K562 (cell line): ENCODE measurements at regions not wholly inside any gene's neighbourhood (a gene's known extent, or its start where the extent isn't known, plus 50 kb on each side); places are given as distances from the start of the nearest gene placed in this dataset.

Experiments
- ATAC-seq: fragments of 200-7000 bp; cut with Tn5 transposase; 3 replicates; pipeline ENCODE4 v1.9.1; 2020; ENCODE audit warnings: moderate library complexity
- BruUV-seq: library from RNA; stranded (reverse); fragments of 400-500 nt; replicated peaks from 2 replicates; lab custom pipeline; 2021; lab: Mats Ljungman, UMichigan
- CTCF ChIA-PET: fragments of 300-600 bp; formaldehyde crosslinking; extraction: SDS; loops from one replicate; lab custom pipeline; 2021; ENCODE audit warnings: low intra/inter-chr PET ratio; lab: Yijun Ruan, JAX
- POLR2A ChIA-PET: fragments of 300-600, 350-650 bp; sonication (Branson Sonifier 250); formaldehyde crosslinking; extraction: SDS; loops from one replicate; lab custom pipeline; 2021; ENCODE audit warnings: antibody characterized with exemption, inconsistent platforms; lab: Yijun Ruan, JAX
- DNase-seq, 4 experiments: peaks; one replicate each; pipeline versions ENCODE4 v3.0.0 to v3.0.0-alpha.2; 2011 to 2018; ENCODE audit warnings: low spot score in 3 of 4, mixed read lengths in 3 of 4; ENCODE audit errors: extremely low read depth in 1 of 4
- FAIRE-seq: peaks from 2 replicates; lab custom pipeline; 2011; peaks lifted over from hg19 to GRCh38; lab: Jason Lieb, UNC
- H2AFZ ChIP-seq: 2 replicates; pipeline ENCODE4 v1.6.0; 2011; ENCODE audit warnings: low read depth, low read length, control low read depth, inconsistent platforms
- H3K27ac ChIP-seq: fragments of 200-600 bp; 3 replicates; pipeline ENCODE4 v1.8.0; 2011; ENCODE audit warnings: low read depth, mild to moderate bottlenecking, control low read depth, inconsistent platforms, low read length, moderate library complexity, mixed read lengths; ENCODE audit errors: extremely low read depth
- H3K27me3 ChIP-seq, 2 experiments: fragments of 300-600 bp in 1 of 2; 2 replicates in 1 of 2; 3 replicates in 1 of 2; pipeline versions ENCODE4 v1.6.0 to v1.8.0; 2011; ENCODE audit warnings: inconsistent platforms in 2 of 2, low read length in 2 of 2, mild to moderate bottlenecking in 1 of 2, mixed read lengths in 1 of 2, moderate library complexity in 1 of 2; ENCODE audit not compliant: control insufficient read depth in 2 of 2, insufficient read depth in 2 of 2
- H3K36me3 ChIP-seq: fragments of 300-600 bp; 3 replicates; pipeline ENCODE4 v1.8.0; 2011; ENCODE audit warnings: mild to moderate bottlenecking, low read length, inconsistent platforms; ENCODE audit not compliant: control insufficient read depth, insufficient read depth
- H3K4me1 ChIP-seq, 2 experiments: fragments of 200-600 bp in 1 of 2; replicated peaks in 1 of 2; 2 replicates in 1 of 2; 3 replicates in 1 of 2; pipeline versions ENCODE4 v1.5.1 to v1.8.0; 2011; ENCODE audit warnings: inconsistent platforms in 2 of 2, low read length in 2 of 2, mild to moderate bottlenecking in 1 of 2, mixed read lengths in 1 of 2, moderate library complexity in 1 of 2; ENCODE audit not compliant: control insufficient read depth in 2 of 2, insufficient read depth in 2 of 2
- H3K4me2 ChIP-seq: 2 replicates; pipeline ENCODE4 v1.6.1; 2011; ENCODE audit warnings: low read length, control low read depth, inconsistent platforms, mixed read lengths; ENCODE audit not compliant: insufficient read depth
- H3K4me3 ChIP-seq: fragments of 200-600 bp; sonication (generic), shearing (Covaris generic); 2 replicates; pipeline ENCODE4 v1.5.1; 2016; ENCODE audit warnings: control low read depth, inconsistent platforms
- H3K79me2 ChIP-seq: fragments of 200-600 bp; 3 replicates; pipeline ENCODE4 v1.8.0; 2011; ENCODE audit warnings: low read length, inconsistent platforms; ENCODE audit not compliant: control insufficient read depth, insufficient read depth
- H3K9ac ChIP-seq, 2 experiments: 2 replicates each; pipeline versions ENCODE4 v1.6.0 to v1.6.1; 2011; ENCODE audit warnings: low read depth in 2 of 2, low read length in 2 of 2, control low read depth in 1 of 2, inconsistent platforms in 1 of 2, mild to moderate bottlenecking in 1 of 2, mixed read lengths in 1 of 2; ENCODE audit not compliant: insufficient read depth in 1 of 2
- H3K9me1 ChIP-seq: one replicate; pipeline ENCODE4 v1.6.0; 2011; ENCODE audit warnings: inconsistent platforms, mild to moderate bottlenecking, low read length, moderate library complexity; ENCODE audit not compliant: control insufficient read depth, insufficient read depth
- H3K9me3 ChIP-seq: replicated peaks from 2 replicates; pipeline ENCODE4 v1.5.1; 2011; ENCODE audit warnings: low read depth, low read length, inconsistent platforms; ENCODE audit not compliant: control insufficient read depth, insufficient read depth
- H4K20me1 ChIP-seq: replicated peaks from 2 replicates; pipeline ENCODE4 v1.6.1; 2011; ENCODE audit warnings: low read length, inconsistent platforms, mixed read lengths; ENCODE audit not compliant: control insufficient read depth, insufficient read depth
- AFF4 ChIP-seq: sonication (generic); formaldehyde crosslinking; IDR thresholded peaks from 2 replicates; pipeline ENCODE4 v1.8.0; 2023; ENCODE audit warnings: mild to moderate bottlenecking, missing genetic modification reagents
- BRF2 ChIP-seq: IDR thresholded peaks from 3 replicates; pipeline ENCODE4 v1.6.1; 2011; ENCODE audit warnings: borderline replicate concordance, mild to moderate bottlenecking; ENCODE audit not compliant: insufficient read length, insufficient read depth
- CC2D1A ChIP-seq: fragments of 450-650 bp; IDR thresholded peaks from 2 replicates; pipeline ENCODE4 v1.6.1; 2017; ENCODE audit warnings: mild to moderate bottlenecking
- ESRRA ChIP-seq: fragments of 450-650 bp; IDR thresholded peaks from 2 replicates; pipeline ENCODE4 v1.6.1; 2014; ENCODE audit warnings: low read depth, mild to moderate bottlenecking, moderate library complexity, borderline replicate concordance
- HMBOX1 ChIP-seq: sonication (generic); IDR thresholded peaks from 2 replicates; pipeline ENCODE4 v1.6.1; 2016
- NKRF ChIP-seq: fragments of 450-650 bp; IDR thresholded peaks from 2 replicates; pipeline ENCODE4 v1.6.1; 2016; ENCODE audit warnings: borderline replicate concordance
- NR1H2 ChIP-seq: sonication (generic); formaldehyde crosslinking; IDR thresholded peaks from 2 replicates; pipeline ENCODE4 v1.4.0; 2020; ENCODE audit warnings: mild to moderate bottlenecking, missing genetic modification reagents
- POLR2G ChIP-seq: fragments of 200-400 bp; formaldehyde crosslinking; IDR thresholded peaks from 2 replicates; pipeline ENCODE4 v1.6.1; 2017; ENCODE audit warnings: low read depth, mild to moderate bottlenecking, antibody characterized with exemption, low read length, moderate library complexity
- TARDBP ChIP-seq: fragments of 450-650 bp; IDR thresholded peaks from 2 replicates; pipeline ENCODE4 v1.6.1; 2016
- TSC22D4 ChIP-seq: fragments of 450-650 bp; IDR thresholded peaks from 2 replicates; pipeline ENCODE4 v1.6.1; 2016; ENCODE audit warnings: missing genetic modification characterization, missing biosample characterization, control low read depth
- ZBTB12 ChIP-seq: fragments of 250-450 bp; sonication (Bioruptor Pico); IDR thresholded peaks from 2 replicates; pipeline ENCODE4 v1.4.0; 2020
- ZBTB17 ChIP-seq: fragments of 450-650 bp; formaldehyde crosslinking; IDR thresholded peaks from 2 replicates; pipeline ENCODE4 v1.4.0; 2020; ENCODE audit warnings: mild to moderate bottlenecking
- ZNF668 ChIP-seq: fragments of 250-450 bp; sonication (Bioruptor Pico); IDR thresholded peaks from 2 replicates; pipeline ENCODE4 v1.8.0; 2022; ENCODE audit warnings: mild to moderate bottlenecking, inconsistent platforms
- WGBS: fragments of 100-300 bp; shearing (Covaris generic); methylation state at CpG from one replicate; pipeline ENCODE4 v1.1.6; 2016; ENCODE audit warnings: low coverage, mixed read lengths; ENCODE audit not compliant: insufficient coverage; ENCODE audit errors: missing lambda C conversion rate; 5-methylcytosine and 5-hydroxymethylcytosine counted together
- in situ Hi-C: fragments of 300-500 bp; cut with MboI; formaldehyde crosslinking; loops from 4 replicates; pipeline ENCODE4 v1.15.0; 2018; ENCODE audit warnings: inconsistent platforms, mixed read lengths
- intact Hi-C: fragments of 100-400 bp; cut with micrococcal nuclease; formaldehyde crosslinking; loops from 2 replicates; pipeline ENCODE4 v1.14.2; 2022

- TF ChIP-seq AFF4 (CRISPR knock-in tag) (no peak), NKRF (no peak), TSC22D4 (tag) (no peak), ZBTB17 (CRISPR knock-in tag) (no peak), CC2D1A (no peak), ESRRA (no peak), TARDBP (no peak), NR1H2 (CRISPR knock-in tag) (no peak), ZBTB12 (CRISPR knock-in tag) (no peak), BRF2 (no peak), HMBOX1 (no peak), POLR2G (no peak), ZNF668 (CRISPR knock-in tag) (no peak)
- no peak overlapping the region for H3K4me2 ChIP-seq
- H3K4me1 ChIP-seq: no peaks in the 10 kb centered on the region; a peak in 1 of 5 replicates
- WGBS: 9% methylated on average over 2 of the region's 2 CpGs
- no peak overlapping the region for H3K9ac ChIP-seq
- H3K27me3 ChIP-seq: no peaks in the 10 kb centered on the region
- H3K9me1 ChIP-seq: no peaks in the 10 kb centered on the region
- H3K36me3 ChIP-seq: no peaks in the 10 kb centered on the region
- no TSS peak for BruUV-seq
- H2AFZ ChIP-seq: no peak overlapping the region
- FAIRE-seq (no peak), DNase-seq (no peak), ATAC-seq (no peak)
- H3K4me3 ChIP-seq: no peak overlapping the region
- peaks cover 1% of the 10 kb centered on the region; the same call in 1 of the 2 replicates for H4K20me1 ChIP-seq
- CTCF ChIA-PET: no interaction called here
- intact Hi-C loops: no loop called here
- in situ Hi-C loops: no loop called here
- no peaks in the 10 kb centered on the region for H3K9me3 ChIP-seq
- H3K27ac ChIP-seq: no peak overlapping the region
- POLR2A ChIA-PET: interaction anchor here (1.3 kb wide), 1 partner anchor 16 kb away, joined by 3 read pairs; no protein-coding TSS in a partner anchor
- no peaks in the 10 kb centered on the region for H3K79me2 ChIP-seq
Measured at GRCh38 chr18:1015777-1016176, 111.1 kb downstream of the ADCYAP1 start.
